Upper lobe of left lung (tissue), 6 donors: ENCODE measurements at regions not wholly inside any gene's neighbourhood (a gene's known extent, or its start where the extent isn't known, plus 50 kb on each side); places are given as distances from the start of the nearest gene placed in this dataset.

Source experiments
- ATAC-seq, 2 donors: fragments of 200-7000 bp; cut with Tn5 transposase; one replicate each; pipeline ENCODE4 v1.9.1; 2022; ENCODE audit warnings: mild to moderate bottlenecking in 2 of 2, moderate library complexity in 2 of 2; ENCODE audit not compliant: low FRiP score in 2 of 2
- DNase-seq, 2 donors: peaks; one replicate each; pipeline ENCODE4 v3.0.0-alpha.2; 2019 to 2020
- H3K27ac ChIP-seq, 4 donors: fragments of 200-600 bp; sonication (generic); one replicate each; pipeline ENCODE4 v1.5.1; 2016 to 2019
- H3K27me3 ChIP-seq, 4 donors: fragments of 200-600 bp; sonication (generic); one replicate each; pipeline ENCODE4 v1.5.1; 2017 to 2019
- H3K36me3 ChIP-seq, 4 donors: fragments of 200-600 bp; sonication (generic); one replicate each; pipeline ENCODE4 v1.5.1; 2016 to 2019
- H3K4me1 ChIP-seq, 4 donors: fragments of 200-600 bp; sonication (generic); one replicate each; pipeline ENCODE4 v1.5.1; 2018 to 2019
- H3K4me3 ChIP-seq, 4 donors: fragments of 200-600 bp; sonication (generic); one replicate each; pipeline ENCODE4 v1.5.1; 2017 to 2019; ENCODE audit warnings: mild to moderate bottlenecking in 2 of 4, moderate library complexity in 1 of 4
- H3K9me3 ChIP-seq, 4 donors: fragments of 200-600 bp; sonication (generic); one replicate each; pipeline ENCODE4 v1.5.1; 2018 to 2019
- EP300 ChIP-seq, 4 donors: sonication (generic); formaldehyde crosslinking; IDR thresholded peaks; one replicate each; pipeline ENCODE4 v1.5.1; 2017; ENCODE audit warnings: antibody characterized with exemption in 4 of 4, control low read depth in 2 of 4
- POLR2A ChIP-seq, 4 donors: fragments of 450-650 bp; IDR thresholded peaks; one replicate each; pipeline ENCODE4 v1.5.1; 2016 to 2017; ENCODE audit warnings: antibody characterized with exemption in 4 of 4, mild to moderate bottlenecking in 2 of 4
- POLR2AphosphoS5 ChIP-seq, 2 donors: sonication (generic); formaldehyde crosslinking; IDR thresholded peaks; one replicate each; pipeline ENCODE4 v1.5.1; 2017; ENCODE audit warnings: antibody characterized with exemption in 2 of 2
- WGBS, 2 donors: methylation state at CpG; one replicate each; pipeline ENCODE4 v1.1.5; 2017 to 2018; 5-methylcytosine and 5-hydroxymethylcytosine counted together
- TF ChIP-seq, protein P1 (sequence below), 6 experiments: fragments of 450-650 bp in 4 of 6; fragments of 200-600 bp in 2 of 6; sonication (generic) in 2 of 6; IDR thresholded peaks; one replicate each; pipeline ENCODE4 v1.5.1; 2016 to 2019; ENCODE audit warnings: antibody characterized with exemption in 6 of 6
- donor health status: DM: no; HTN: no; CAD: no; lungs with moderate emphysema.
- donor health status: DM: no; HTN: yes; CAD: no; lungs with severe emphysema.

DNA sequence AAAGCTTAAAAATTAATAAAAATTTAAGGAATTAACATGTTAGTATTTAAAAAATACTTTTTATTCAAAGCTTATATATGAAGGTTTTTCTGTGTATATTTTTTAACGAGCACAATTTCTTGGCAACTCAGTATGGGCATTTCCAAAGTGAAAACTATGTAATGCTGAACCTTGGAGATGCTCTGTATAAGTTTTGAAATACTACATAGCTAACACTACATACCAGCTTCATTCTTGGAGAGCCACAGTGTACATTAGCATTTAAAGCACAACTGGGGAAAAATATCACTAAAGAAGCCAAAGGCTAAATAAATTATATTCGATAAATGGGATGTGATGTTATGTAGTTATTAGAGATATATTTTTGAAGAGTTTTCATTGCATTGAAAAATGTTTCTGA is 446.5 kb downstream of the CCDC85A start:
- H3K4me1 ChIP-seq, result no peaks in the 10 kb centered on the region
- no peak overlapping the region for H3K27ac ChIP-seq
- H3K36me3 ChIP-seq, result no peaks in the 10 kb centered on the region
- no peaks in the 10 kb centered on the region for H3K9me3 ChIP-seq
- no peak for ATAC-seq
- H3K27me3 ChIP-seq, result no peaks in the 10 kb centered on the region
- TF ChIP-seq EP300 (IDR thresholded peaks at IDR 0.05) (no peak), POLR2A (IDR thresholded peaks at IDR 0.05) (no peak), POLR2AphosphoS5 (IDR thresholded peaks at IDR 0.05) (no peak)
- TF ChIP-seq, protein P1, sequence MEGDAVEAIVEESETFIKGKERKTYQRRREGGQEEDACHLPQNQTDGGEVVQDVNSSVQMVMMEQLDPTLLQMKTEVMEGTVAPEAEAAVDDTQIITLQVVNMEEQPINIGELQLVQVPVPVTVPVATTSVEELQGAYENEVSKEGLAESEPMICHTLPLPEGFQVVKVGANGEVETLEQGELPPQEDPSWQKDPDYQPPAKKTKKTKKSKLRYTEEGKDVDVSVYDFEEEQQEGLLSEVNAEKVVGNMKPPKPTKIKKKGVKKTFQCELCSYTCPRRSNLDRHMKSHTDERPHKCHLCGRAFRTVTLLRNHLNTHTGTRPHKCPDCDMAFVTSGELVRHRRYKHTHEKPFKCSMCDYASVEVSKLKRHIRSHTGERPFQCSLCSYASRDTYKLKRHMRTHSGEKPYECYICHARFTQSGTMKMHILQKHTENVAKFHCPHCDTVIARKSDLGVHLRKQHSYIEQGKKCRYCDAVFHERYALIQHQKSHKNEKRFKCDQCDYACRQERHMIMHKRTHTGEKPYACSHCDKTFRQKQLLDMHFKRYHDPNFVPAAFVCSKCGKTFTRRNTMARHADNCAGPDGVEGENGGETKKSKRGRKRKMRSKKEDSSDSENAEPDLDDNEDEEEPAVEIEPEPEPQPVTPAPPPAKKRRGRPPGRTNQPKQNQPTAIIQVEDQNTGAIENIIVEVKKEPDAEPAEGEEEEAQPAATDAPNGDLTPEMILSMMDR (IDR thresholded peaks at IDR 0.05), result no peak
- DNase-seq, result no peak
- no peak overlapping the region for H3K4me3 ChIP-seq
- WGBS, 2 donors, result 82 to 85% methylated on average over 2 of the region's 2 CpGs

GRCh38 chr2:56647997-56648396 is 464.2 kb downstream of the CCDC85A start:
- WGBS, 2 donors, result 60 to 64% methylated on average over 1 of the region's 1 CpG
- Histone ChIP-seq H3K27ac (no peak overlapping the region), H3K4me3 (no peak overlapping the region), H3K27me3 (no peaks in the 10 kb centered on the region), H3K9me3 (no peaks in the 10 kb centered on the region), H3K36me3 (no peaks in the 10 kb centered on the region), H3K4me1 (no peaks in the 10 kb centered on the region)
- no peak for TF ChIP-seq EP300 (IDR thresholded peaks at IDR 0.05)
- TF ChIP-seq POLR2A (IDR thresholded peaks at IDR 0.05), result no peak
- TF ChIP-seq POLR2AphosphoS5 (IDR thresholded peaks at IDR 0.05), result no peak
- TF ChIP-seq, protein P1 (IDR thresholded peaks at IDR 0.05), result no peak
- no peak for ATAC-seq
- no peak for DNase-seq

GRCh38 chr2:56648802-56649201 is 465.0 kb downstream of the CCDC85A start:
- WGBS, 2 donors, result 82% methylated on average over 2 of the region's 2 CpGs
- no peak for TF ChIP-seq EP300 (IDR thresholded peaks at IDR 0.05)

GRCh38 chr2:56654936-56655335 is 471.1 kb downstream of the CCDC85A start:
- H3K9me3 ChIP-seq, result no peaks in the 10 kb centered on the region
- H3K36me3 ChIP-seq, result no peaks in the 10 kb centered on the region
- no peak overlapping the region for H3K4me3 ChIP-seq
- ATAC-seq, result no peak
- H3K4me1 ChIP-seq, result no peaks in the 10 kb centered on the region
- H3K27me3 ChIP-seq, result no peaks in the 10 kb centered on the region
- H3K27ac ChIP-seq, result no peak overlapping the region
- TF ChIP-seq, protein P1 (IDR thresholded peaks at IDR 0.05), result no peak
- no peak for TF ChIP-seq POLR2A (IDR thresholded peaks at IDR 0.05)
- TF ChIP-seq EP300 (IDR thresholded peaks at IDR 0.05), result no peak
- TF ChIP-seq POLR2AphosphoS5 (IDR thresholded peaks at IDR 0.05), result no peak
- no peak for DNase-seq

More at GRCh38 chr2:56648802-56649201, 465.0 kb downstream of the CCDC85A start:
- no peak overlapping the region for H3K27ac ChIP-seq
- DNase-seq (no peak), ATAC-seq (no peak)
- no peak overlapping the region for H3K4me3 ChIP-seq
- H3K36me3 ChIP-seq, result no peaks in the 10 kb centered on the region
- H3K9me3 ChIP-seq, result no peaks in the 10 kb centered on the region
- no peaks in the 10 kb centered on the region for H3K27me3 ChIP-seq
- H3K4me1 ChIP-seq, result no peaks in the 10 kb centered on the region

DNA sequence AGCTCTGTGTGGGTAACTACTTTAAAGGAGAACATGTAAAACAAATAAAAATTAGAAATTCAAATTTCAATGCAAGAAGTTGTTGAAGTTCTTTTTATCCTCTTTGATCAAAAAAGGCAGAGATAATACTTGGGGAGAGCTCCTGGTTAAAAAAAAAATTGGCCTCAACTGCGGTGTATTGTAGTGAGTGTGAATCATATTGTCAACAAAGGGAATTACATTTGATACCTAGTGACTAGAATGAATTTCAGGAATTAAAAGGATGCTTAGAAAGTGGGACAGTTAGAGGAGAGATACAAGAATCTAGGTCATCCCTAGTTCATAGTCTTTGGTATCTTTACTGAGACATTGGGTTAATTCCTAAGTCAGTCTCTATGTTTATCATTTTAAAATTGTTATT is 473.0 kb downstream of the CCDC85A start:
- no peaks in the 10 kb centered on the region for H3K36me3 ChIP-seq
- 84 to 100% methylated on average over 1 of the region's 1 CpG for WGBS, 2 donors
- no peaks in the 10 kb centered on the region for H3K27me3 ChIP-seq
- DNase-seq (no peak), ATAC-seq (no peak)
- no peak overlapping the region for H3K27ac ChIP-seq
- TF ChIP-seq, protein P1 (IDR thresholded peaks at IDR 0.05), result no peak
- TF ChIP-seq EP300 (IDR thresholded peaks at IDR 0.05) (no peak), POLR2A (IDR thresholded peaks at IDR 0.05) (no peak), POLR2AphosphoS5 (IDR thresholded peaks at IDR 0.05) (no peak)
- H3K4me3 ChIP-seq, result no peak overlapping the region
- H3K4me1 ChIP-seq, result no peaks in the 10 kb centered on the region
- H3K9me3 ChIP-seq, result no peaks in the 10 kb centered on the region
